Neuron (in vitro differentiated cells): ENCODE measurements at regions not wholly inside any gene's neighbourhood (a gene's known extent, or its start where the extent isn't known, plus 50 kb on each side); places are given as distances from the start of the nearest gene placed in this dataset.
"Not testable (repeated sequence)": the region's sequence is repeated elsewhere in the genome, so short reads cannot be mapped to it uniquely, and the experiment has no call there.

Source experiments
- H2AFZ ChIP-seq: one replicate; pipeline ENCODE4 v1.6.1; 2013; ENCODE audit warnings: low read depth, mild to moderate bottlenecking, inconsistent platforms, low read length, moderate library complexity
- H3K27me3 ChIP-seq: one replicate; pipeline ENCODE4 v1.6.1; 2013; ENCODE audit warnings: low read length; ENCODE audit not compliant: insufficient read depth
- H3K36me3 ChIP-seq: one replicate; pipeline ENCODE4 v1.6.1; 2013; ENCODE audit warnings: low read length; ENCODE audit not compliant: insufficient read depth
- H3K4me1 ChIP-seq: one replicate; pipeline ENCODE4 v1.6.1; 2013; ENCODE audit warnings: low read length; ENCODE audit not compliant: insufficient read depth
- H3K4me3 ChIP-seq: 2 replicates; pipeline ENCODE4 v1.5.1; 2013; ENCODE audit warnings: mild to moderate bottlenecking, low read length, moderate library complexity
- H3K9me3 ChIP-seq: one replicate; pipeline ENCODE4 v1.6.1; 2013; ENCODE audit warnings: low read length

DNA sequence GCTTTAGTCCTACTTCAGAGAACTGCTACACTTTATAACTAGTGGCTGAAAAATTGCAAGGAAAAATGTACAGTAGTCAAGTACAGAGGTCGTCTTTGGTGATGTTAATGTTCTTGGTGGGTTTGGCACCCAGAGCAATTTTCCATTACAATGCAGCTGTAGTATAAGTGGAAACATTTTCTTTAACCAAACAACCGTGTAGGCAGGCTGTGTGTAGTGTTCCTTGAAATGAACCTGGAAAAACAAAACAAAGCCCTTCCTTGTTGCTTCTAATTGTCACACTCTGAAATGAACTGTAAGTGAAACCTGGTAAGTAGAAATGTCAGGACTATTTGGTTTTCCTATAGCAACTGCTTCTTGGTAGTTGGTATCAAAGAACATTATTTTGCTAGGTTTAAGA, 256.9 kb downstream of the MDFIC start:
- Histone ChIP-seq H3K36me3 (no peaks in the 10 kb centered on the region), H3K4me3 (no peak overlapping the region), H3K4me1 (peaks cover 2% of the 10 kb centered on the region), H3K9me3 (no peaks in the 10 kb centered on the region), H3K27me3 (no peaks in the 10 kb centered on the region), H2AFZ (no peak overlapping the region)

DNA sequence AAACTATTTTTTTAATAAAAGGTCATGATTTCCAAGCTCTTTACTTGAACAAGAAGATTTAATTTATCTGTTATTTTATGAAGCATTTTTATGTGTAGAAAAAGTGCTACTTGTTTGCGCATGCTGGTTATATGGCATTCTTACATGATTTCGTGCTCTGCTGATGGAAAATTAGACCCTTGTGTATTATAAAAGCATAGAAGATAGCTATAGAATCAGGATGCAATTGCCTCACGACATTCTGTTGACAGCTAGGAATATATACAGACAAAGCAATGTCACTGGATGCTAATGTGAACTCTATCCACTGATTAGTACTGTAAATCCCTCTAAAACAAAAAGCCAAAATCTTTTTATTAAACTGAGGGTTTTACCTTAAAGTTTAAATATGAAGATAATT, 255.9 kb downstream of the MDFIC start:
- H3K27me3 ChIP-seq = no peaks in the 10 kb centered on the region

GRCh38 chr7:115177103-115177502, 255.2 kb downstream of the MDFIC start:
- Histone ChIP-seq H3K9me3 (no peaks in the 10 kb centered on the region), H3K4me1 (peaks cover 2% of the 10 kb centered on the region), H3K36me3 (no peaks in the 10 kb centered on the region), H3K4me3 (no peak overlapping the region), H3K27me3 (no peaks in the 10 kb centered on the region), H2AFZ (no peak overlapping the region)

More for the DNA sequence above, 255.9 kb downstream of the MDFIC start:
- no peak overlapping the region for H2AFZ ChIP-seq
- peaks cover 2% of the 10 kb centered on the region for H3K4me1 ChIP-seq
- H3K36me3 ChIP-seq = no peaks in the 10 kb centered on the region
- H3K4me3 ChIP-seq = no peak overlapping the region
- H3K9me3 ChIP-seq = no peaks in the 10 kb centered on the region

- not testable (repeated sequence) for H3K4me3 ChIP-seq
These were observed 250.5 kb downstream of the MDFIC start for GRCh38 chr7:115172397-115172796.

DNA sequence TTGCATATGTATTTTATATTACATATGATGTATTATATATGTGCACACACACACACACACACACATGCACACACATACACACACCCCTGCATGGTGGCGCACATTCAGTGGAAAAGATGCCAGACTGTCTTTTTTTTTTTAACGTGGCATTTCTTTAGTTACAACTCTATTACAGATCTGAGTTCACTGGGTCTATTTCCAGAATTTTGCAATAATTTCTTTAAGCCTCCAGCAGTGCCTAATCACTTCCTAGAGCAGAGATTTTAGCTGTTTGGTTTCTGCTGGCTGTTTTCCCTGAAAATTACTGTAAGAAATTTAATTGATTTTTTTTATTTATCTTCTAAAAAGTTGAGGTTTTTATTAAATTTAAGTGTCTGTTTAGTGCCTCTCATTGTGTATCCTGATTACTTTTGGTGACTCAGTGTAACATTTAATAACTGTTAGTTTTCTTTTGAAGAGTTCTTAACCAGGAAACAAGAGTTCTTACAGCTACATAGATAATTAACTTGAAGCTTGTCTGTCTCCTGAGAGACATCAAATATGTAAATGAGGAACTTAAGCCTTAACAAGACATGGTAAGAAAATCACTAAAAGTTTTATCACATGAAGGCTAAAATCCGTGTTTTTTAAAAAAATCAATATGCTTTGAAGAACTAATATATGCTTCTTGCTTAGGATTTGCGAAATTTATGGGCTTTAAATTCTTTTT, 232.0 kb downstream of the MDFIC start:
- no peak overlapping the region for H2AFZ ChIP-seq
- H3K36me3 ChIP-seq = no peaks in the 10 kb centered on the region
- H3K9me3 ChIP-seq = no peaks in the 10 kb centered on the region
- H3K4me3 ChIP-seq = no peak overlapping the region
- no peaks in the 10 kb centered on the region for H3K27me3 ChIP-seq
- no peaks in the 10 kb centered on the region for H3K4me1 ChIP-seq

More at GRCh38 chr7:115172397-115172796, 250.5 kb downstream of the MDFIC start:
- H2AFZ ChIP-seq, H3K27me3 ChIP-seq, H3K4me1 ChIP-seq, H3K9me3 ChIP-seq, H3K36me3 ChIP-seq: not testable (repeated sequence)

GRCh38 chr7:115153176-115153575, 231.3 kb downstream of the MDFIC start:
- Histone ChIP-seq H3K27me3 (no peaks in the 10 kb centered on the region), H2AFZ (no peak overlapping the region), H3K36me3 (no peaks in the 10 kb centered on the region), H3K4me1 (no peaks in the 10 kb centered on the region), H3K4me3 (no peak overlapping the region), H3K9me3 (no peaks in the 10 kb centered on the region)

GRCh38 chr7:115146148-115146547, 224.3 kb downstream of the MDFIC start:
- Histone ChIP-seq H2AFZ (no peak overlapping the region), H3K27me3 (no peaks in the 10 kb centered on the region), H3K4me3 (no peak overlapping the region), H3K36me3 (no peaks in the 10 kb centered on the region), H3K9me3 (no peaks in the 10 kb centered on the region), H3K4me1 (no peaks in the 10 kb centered on the region)

DNA sequence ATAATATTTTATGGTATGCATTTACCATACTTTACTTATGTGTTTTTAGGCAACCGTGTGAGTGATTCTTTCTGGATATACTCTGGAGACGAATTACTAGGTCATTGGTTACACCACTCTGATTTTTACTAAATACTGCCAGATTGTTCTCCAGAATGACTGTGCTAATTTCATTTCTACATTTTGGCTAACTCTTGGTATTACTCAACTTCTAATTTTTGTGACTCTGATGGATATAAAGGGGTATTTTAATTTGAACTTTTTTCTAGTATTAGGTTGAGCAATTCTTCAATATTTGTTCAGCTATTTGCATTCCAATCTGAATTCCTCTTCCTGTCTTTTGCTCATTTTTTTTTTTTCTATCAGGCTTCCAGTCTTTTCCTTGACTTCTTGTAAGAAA, 223.6 kb downstream of the MDFIC start:
- H2AFZ ChIP-seq = no peak overlapping the region
- H3K4me1 ChIP-seq = no peaks in the 10 kb centered on the region
- no peaks in the 10 kb centered on the region for H3K27me3 ChIP-seq
- no peak overlapping the region for H3K4me3 ChIP-seq
- H3K36me3 ChIP-seq = no peaks in the 10 kb centered on the region
- H3K9me3 ChIP-seq = no peaks in the 10 kb centered on the region

DNA sequence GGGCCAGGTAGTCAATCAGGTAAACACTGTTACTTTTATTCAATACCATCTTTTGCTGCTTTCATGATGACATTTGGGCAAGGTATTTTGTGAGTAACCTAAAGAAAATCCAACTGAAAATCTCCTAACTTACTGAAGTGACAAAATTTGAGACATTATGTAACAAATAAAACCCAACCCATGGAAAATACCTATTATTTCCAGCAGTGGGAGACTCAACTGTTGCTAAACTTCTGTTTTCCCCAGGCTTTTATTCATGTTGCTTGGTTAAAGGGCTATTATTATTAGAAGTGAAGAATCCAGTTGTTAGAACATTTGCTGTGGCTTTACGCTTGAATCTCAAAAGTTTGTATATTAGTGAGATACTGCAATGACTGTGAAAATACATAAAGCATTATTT, 215.9 kb downstream of the MDFIC start:
- H3K4me1 ChIP-seq = no peaks in the 10 kb centered on the region
- H3K9me3 ChIP-seq = no peaks in the 10 kb centered on the region
- H3K36me3 ChIP-seq = no peaks in the 10 kb centered on the region
- H3K27me3 ChIP-seq = no peaks in the 10 kb centered on the region
- no peak overlapping the region for H3K4me3 ChIP-seq
- no peak overlapping the region for H2AFZ ChIP-seq

DNA sequence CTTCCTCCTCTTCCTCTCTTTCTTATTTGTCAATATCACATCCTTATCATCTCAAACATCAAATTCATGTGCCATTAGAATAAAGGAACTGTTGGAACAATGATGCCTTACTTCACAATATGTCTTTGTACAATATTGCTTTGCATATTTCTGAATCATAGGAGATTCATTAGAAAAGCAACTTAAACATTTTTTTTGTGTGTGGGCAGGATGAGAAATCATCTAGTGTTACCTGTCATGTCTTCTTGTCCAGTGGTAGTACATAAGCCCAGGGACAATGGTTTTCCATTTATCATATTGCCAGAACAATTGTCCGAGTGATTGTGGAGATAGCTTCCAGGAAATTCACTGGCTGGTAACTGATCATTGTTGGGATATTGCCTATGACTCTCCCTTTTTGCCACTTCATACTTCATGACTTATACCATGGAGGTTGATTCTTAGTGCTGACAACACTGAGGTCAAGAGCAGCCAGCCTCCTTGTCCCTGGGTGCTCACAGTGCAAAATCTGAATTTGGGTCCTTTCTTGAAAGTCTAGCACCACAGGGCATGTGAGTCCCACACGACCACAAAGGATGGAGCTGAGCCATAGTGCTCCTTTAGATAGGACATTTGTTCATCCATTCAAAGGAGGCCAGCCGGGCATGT, 215.0 kb downstream of the MDFIC start:
- H3K27me3 ChIP-seq = no peaks in the 10 kb centered on the region
- no peaks in the 10 kb centered on the region for H3K4me1 ChIP-seq
- H3K36me3 ChIP-seq = no peaks in the 10 kb centered on the region
- no peaks in the 10 kb centered on the region for H3K9me3 ChIP-seq
- no peak overlapping the region for H3K4me3 ChIP-seq
- H2AFZ ChIP-seq = no peak overlapping the region

DNA sequence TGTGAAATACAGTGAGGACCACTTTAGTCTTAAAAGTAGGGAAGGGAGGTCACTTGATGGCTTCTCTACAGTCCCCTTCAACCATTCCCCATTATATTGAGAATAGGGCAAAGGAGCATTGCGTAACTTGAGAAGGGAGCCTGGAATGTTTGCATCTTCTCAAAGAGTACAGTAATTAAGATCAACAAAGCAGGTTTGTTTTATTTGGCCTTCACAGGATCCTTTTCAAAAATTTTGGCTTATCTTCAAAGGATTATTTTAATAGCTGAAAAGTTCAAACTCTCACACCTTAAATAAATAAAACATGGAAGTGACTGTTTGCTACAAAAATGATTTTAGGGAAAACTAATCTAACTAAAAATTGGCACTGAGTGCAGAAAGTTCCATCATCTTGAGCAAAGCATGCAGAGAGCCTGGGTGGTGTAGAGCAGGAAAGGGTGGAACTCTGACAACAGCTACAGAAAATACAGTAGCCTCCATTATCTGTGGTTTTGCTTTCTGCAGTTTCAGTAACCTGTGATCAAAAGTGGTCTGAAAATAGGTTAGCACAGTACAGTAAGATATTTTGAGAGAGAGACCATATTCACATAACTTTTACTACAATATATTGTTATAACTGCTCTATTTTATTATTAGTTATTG, 214.0 kb downstream of the MDFIC start:
- Histone ChIP-seq H3K27me3 (no peaks in the 10 kb centered on the region), H3K4me1 (no peaks in the 10 kb centered on the region), H3K9me3 (no peaks in the 10 kb centered on the region), H3K36me3 (no peaks in the 10 kb centered on the region), H2AFZ (no peak overlapping the region), H3K4me3 (no peak overlapping the region)

DNA sequence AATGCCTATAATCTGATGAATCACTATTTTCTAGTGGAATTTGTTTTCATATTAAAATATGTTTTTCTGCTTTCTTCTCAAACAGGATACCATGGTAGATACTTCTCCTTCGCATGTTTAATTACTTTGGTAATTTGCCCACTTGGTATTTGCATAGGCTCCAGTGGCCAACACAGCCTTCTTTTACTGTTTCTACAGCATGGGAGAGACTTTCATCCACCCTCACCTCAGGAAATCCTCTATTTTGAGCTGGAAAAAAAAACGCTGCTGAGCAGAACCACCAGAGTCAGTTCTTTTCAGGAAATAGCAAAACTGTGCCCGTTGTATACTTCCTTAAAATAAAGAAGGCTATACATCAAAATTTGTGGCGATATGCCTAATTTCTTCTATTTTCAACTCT, 213.3 kb downstream of the MDFIC start:
- H3K27me3 ChIP-seq = no peaks in the 10 kb centered on the region
- no peaks in the 10 kb centered on the region for H3K4me1 ChIP-seq
- H3K36me3 ChIP-seq = no peaks in the 10 kb centered on the region
- H2AFZ ChIP-seq = no peak overlapping the region
- H3K4me3 ChIP-seq = no peak overlapping the region
- H3K9me3 ChIP-seq = no peaks in the 10 kb centered on the region

- H3K4me3 ChIP-seq = no peak overlapping the region
These were observed 211.4 kb downstream of the MDFIC start for GRCh38 chr7:115133248-115133647.

More at GRCh38 chr7:115133248-115133647, 211.4 kb downstream of the MDFIC start:
- no peaks in the 10 kb centered on the region for H3K27me3 ChIP-seq
- H3K36me3 ChIP-seq = no peaks in the 10 kb centered on the region
- no peaks in the 10 kb centered on the region for H3K9me3 ChIP-seq
- no peaks in the 10 kb centered on the region for H3K4me1 ChIP-seq
- H2AFZ ChIP-seq = no peak overlapping the region
